Mucosa of descending colon (tissue), 3 donors: ENCODE measurements at regions not wholly inside any gene's neighbourhood (a gene's known extent, or its start where the extent isn't known, plus 50 kb on each side); places are given as distances from the start of the nearest gene placed in this dataset.

Experiments used
- ATAC-seq: fragments of 200-7000 bp; cut with Tn5 transposase; one replicate; pipeline ENCODE4 v1.9.1; 2020; ENCODE audit warnings: mild to moderate bottlenecking, moderate library complexity
- DNase-seq, 3 donors: peaks; one replicate each; pipeline ENCODE4 v3.0.0-alpha.2; 2020
- H3K36me3 ChIP-seq: fragments of 200-600 bp; one replicate; pipeline ENCODE4 v1.8.0; 2021; ENCODE audit warnings: low read depth, mild to moderate bottlenecking
- H3K4me1 ChIP-seq: fragments of 200-600 bp; one replicate; pipeline ENCODE4 v1.8.0; 2021; ENCODE audit warnings: low read depth, mild to moderate bottlenecking
- H3K4me3 ChIP-seq: fragments of 200-600 bp; one replicate; pipeline ENCODE4 v1.8.0; 2021; ENCODE audit warnings: mild to moderate bottlenecking
- H3K9me3 ChIP-seq: fragments of 200-600 bp; one replicate; pipeline ENCODE4 v1.8.0; 2021; ENCODE audit warnings: mild to moderate bottlenecking
- intact Hi-C, 2 donors: fragments of 100-400 bp; cut with DNase I in 1 of 2; cut with micrococcal nuclease in 1 of 2; formaldehyde crosslinking; loops; one replicate each; pipeline versions ENCODE4 v1.11.0 to v1.11.1; 2022; cut with DNase I, micrococcal nuclease
- TF ChIP-seq, protein P1 (sequence below): fragments of 200-600 bp; IDR thresholded peaks from one replicate; pipeline ENCODE4 v1.8.0; 2022; ENCODE audit warnings: antibody characterized with exemption, mild to moderate bottlenecking
- donor health status: DM: no; HTN: no; CAD: no; lungs with moderate emphysema.
- donor health status: DM: no; HTN: no; CAD: no.
- donor health status: DM: no; HTN: yes; CAD: no.

DNA sequence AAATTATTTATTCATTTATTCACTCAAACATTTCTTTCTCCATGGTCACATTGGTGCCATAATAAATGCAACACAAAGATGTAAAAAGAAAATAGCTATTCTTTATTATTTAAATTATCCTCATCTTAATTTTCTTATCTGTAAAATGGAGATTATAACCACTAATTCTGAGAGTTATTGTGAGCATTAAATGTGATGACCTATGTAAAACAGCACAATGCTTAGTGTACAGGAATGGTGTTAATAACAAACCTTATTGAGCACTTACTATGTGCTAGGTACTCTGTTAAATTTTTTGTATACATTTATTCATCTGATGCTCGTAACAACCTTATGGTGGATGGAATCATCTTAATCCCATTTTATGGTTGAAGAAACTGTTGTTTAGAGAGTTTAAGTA, 84.6 kb downstream of the NTMT2 start:
- Histone ChIP-seq H3K4me1 (no peaks in the 10 kb centered on the region), H3K9me3 (no peaks in the 10 kb centered on the region), H3K36me3 (no peaks in the 10 kb centered on the region), H3K4me3 (no peak overlapping the region)
- intact Hi-C loops: no loop called here
- DNase-seq: no peak
- ATAC-seq: no peak
- TF ChIP-seq, protein P1, sequence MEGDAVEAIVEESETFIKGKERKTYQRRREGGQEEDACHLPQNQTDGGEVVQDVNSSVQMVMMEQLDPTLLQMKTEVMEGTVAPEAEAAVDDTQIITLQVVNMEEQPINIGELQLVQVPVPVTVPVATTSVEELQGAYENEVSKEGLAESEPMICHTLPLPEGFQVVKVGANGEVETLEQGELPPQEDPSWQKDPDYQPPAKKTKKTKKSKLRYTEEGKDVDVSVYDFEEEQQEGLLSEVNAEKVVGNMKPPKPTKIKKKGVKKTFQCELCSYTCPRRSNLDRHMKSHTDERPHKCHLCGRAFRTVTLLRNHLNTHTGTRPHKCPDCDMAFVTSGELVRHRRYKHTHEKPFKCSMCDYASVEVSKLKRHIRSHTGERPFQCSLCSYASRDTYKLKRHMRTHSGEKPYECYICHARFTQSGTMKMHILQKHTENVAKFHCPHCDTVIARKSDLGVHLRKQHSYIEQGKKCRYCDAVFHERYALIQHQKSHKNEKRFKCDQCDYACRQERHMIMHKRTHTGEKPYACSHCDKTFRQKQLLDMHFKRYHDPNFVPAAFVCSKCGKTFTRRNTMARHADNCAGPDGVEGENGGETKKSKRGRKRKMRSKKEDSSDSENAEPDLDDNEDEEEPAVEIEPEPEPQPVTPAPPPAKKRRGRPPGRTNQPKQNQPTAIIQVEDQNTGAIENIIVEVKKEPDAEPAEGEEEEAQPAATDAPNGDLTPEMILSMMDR: no peak

DNA sequence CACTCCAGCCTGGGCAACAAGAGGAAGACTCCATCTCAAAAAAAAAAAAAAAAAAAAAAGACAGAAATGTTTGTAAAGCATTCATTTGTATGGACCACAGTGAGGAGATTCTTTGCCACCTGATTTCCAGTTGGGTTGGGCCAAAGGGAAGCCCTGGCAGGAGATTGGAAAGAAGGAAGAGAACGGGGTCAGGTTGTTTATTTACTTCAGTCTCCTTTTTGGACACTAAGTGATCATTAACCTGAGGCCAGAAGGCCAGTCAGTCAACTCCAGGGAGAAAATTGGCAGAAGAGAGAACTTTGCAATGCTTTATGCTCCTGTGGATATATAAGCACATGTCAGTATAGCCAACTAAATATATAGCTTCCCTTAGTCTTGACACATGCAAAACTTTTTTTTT, 85.9 kb downstream of the NTMT2 start:
- DNase-seq (no peak), ATAC-seq (no peak)
- Histone ChIP-seq H3K36me3 (no peaks in the 10 kb centered on the region), H3K9me3 (no peaks in the 10 kb centered on the region), H3K4me3 (no peak overlapping the region), H3K4me1 (no peaks in the 10 kb centered on the region)
- TF ChIP-seq, protein P1: no peak
- intact Hi-C loops: no loop called here

DNA sequence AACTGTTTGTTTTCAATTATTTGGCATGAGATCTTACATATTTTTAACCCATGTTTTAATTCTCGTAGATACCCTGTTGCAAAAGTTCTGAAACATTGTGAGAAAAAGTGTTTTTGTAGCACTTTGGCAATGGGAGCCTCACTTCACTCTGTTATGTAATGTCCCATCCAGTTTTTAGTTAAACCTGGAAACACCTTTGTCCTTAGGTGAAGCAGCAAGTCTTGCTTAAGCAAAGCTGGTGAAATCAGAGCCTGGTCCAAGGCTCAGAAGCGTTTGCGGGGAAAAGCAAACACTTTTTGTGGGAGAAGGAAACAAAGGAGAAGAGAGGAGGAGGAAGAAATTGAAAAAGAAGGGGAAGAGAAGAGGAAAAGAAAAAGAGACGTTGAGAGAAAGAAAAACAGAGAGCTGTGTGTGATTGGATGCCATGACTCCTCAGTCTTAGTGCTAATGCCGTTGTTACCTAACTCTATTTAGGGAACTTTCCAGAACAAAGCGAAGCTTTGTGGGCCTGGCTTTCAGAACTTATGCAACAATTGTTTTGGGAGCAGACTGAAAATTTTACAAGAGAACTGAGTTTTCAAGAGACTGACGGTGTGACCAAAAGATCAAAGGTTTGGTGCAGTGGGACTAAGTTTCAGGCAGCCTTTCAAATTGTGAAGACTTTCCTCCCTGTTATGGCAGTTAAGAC, 93.1 kb downstream of the NTMT2 start:
- intact Hi-C loops: no loop called here
- H3K4me3 ChIP-seq: no peak overlapping the region
- TF ChIP-seq, protein P1: no peak
- no peaks in the 10 kb centered on the region for H3K4me1 ChIP-seq
- no peak for ATAC-seq
- no peaks in the 10 kb centered on the region for H3K36me3 ChIP-seq
- no peak for DNase-seq
- H3K9me3 ChIP-seq: no peaks in the 10 kb centered on the region

DNA sequence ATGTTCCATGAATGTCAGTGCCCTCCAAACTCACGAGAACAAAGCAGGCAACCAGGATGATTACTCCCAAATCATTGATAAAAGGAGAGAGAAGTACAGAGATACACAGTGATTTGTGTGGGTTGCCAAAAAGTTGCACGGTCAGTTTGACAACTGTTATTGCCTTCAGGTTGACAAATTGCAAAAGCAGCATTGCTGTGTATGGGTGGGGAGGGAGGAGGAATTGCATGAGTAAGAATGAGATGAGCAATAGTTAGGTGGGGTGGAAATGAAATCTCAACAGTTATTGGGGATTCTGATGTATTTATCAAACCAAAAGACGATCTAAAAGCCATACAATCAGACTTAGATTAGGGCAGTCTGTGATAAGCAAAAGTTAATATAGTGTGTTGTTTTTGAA, 93.7 kb downstream of the NTMT2 start:
- no peak overlapping the region for H3K4me3 ChIP-seq
- DNase-seq (no peak), ATAC-seq (no peak)
- TF ChIP-seq, protein P1: no peak
- H3K4me1 ChIP-seq: no peaks in the 10 kb centered on the region
- H3K9me3 ChIP-seq: no peaks in the 10 kb centered on the region
- H3K36me3 ChIP-seq: no peaks in the 10 kb centered on the region
- intact Hi-C loops: no loop called here

DNA sequence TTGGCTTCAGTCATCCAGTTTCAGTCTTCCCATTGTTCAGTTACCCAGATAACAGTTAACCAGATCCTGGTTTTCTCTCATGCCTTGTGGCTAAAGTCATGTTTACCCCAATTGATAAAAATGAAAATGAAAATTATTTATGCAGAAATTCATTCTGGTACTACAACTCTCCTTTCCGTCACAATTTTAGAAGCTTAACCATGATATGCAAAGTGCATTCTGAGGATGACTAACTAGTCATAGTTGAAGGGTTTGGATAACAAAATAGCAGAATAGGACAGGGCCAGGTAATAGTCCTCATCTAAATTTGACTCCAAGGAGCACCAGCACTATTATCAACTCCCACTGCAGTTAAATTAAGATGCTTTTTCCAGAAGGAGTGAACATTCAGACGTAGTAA, 94.7 kb downstream of the NTMT2 start:
- no peaks in the 10 kb centered on the region for H3K4me1 ChIP-seq
- intact Hi-C loops: no loop called here
- DNase-seq: no peak
- no peaks in the 10 kb centered on the region for H3K9me3 ChIP-seq
- H3K4me3 ChIP-seq: no peak overlapping the region
- no peak for ATAC-seq
- TF ChIP-seq, protein P1: no peak
- H3K36me3 ChIP-seq: no peaks in the 10 kb centered on the region
